GM12873 (cell line): ENCODE measurements at regions not wholly inside any gene's neighbourhood (a gene's known extent, or its start where the extent isn't known, plus 50 kb on each side); places are given as distances from the start of the nearest gene placed in this dataset.

ENCODE experiments used
- TF ChIP-seq, protein P1 (sequence below): IDR thresholded peaks from 2 replicates; pipeline ENCODE4 v1.5.1; 2012; ENCODE audit warnings: low read depth, mild to moderate bottlenecking, moderate library complexity, low read length, control low read depth; ENCODE audit not compliant: insufficient read depth; ENCODE audit errors: missing control alignments

DNA sequence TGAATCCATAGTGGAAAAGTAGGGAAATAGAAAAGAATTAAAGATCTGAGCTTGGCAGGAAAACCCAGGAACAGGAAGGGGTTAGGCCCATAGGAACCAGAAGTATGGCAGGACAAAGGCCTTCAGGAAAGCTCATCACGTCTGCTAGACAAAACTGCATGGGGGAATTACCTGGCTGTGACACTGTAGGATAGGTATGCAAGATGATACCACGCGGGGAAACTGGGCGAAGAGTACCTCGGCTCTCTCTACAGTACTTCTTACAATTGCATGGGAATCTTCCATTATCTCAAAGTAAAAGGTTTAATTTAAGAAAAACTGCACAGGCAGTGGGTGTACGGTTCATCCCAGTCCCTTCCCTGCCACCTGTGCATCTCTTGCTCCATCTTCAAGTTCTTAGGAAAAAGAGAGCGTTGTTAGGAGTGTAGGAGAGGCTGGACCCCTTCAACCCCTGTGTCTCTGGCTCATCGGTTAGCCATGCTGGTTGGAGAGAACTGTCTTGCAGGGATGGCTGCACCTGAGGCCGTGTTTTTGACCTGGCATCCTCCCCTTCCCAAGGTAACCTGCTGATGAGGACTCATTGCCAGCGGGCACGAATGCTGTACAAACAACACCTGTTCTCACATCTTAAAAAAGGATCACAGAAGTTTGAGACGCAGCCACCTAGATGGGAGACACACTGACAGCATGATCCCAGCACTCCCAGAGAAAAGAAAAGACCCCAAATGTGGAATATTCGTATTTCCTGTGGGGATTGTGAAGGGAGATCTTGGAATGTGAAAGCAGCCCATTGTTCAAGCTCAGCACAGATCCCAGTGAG, 120.5 kb upstream of the COPS8 start:
- TF ChIP-seq, protein P1, sequence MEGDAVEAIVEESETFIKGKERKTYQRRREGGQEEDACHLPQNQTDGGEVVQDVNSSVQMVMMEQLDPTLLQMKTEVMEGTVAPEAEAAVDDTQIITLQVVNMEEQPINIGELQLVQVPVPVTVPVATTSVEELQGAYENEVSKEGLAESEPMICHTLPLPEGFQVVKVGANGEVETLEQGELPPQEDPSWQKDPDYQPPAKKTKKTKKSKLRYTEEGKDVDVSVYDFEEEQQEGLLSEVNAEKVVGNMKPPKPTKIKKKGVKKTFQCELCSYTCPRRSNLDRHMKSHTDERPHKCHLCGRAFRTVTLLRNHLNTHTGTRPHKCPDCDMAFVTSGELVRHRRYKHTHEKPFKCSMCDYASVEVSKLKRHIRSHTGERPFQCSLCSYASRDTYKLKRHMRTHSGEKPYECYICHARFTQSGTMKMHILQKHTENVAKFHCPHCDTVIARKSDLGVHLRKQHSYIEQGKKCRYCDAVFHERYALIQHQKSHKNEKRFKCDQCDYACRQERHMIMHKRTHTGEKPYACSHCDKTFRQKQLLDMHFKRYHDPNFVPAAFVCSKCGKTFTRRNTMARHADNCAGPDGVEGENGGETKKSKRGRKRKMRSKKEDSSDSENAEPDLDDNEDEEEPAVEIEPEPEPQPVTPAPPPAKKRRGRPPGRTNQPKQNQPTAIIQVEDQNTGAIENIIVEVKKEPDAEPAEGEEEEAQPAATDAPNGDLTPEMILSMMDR: no peak

DNA sequence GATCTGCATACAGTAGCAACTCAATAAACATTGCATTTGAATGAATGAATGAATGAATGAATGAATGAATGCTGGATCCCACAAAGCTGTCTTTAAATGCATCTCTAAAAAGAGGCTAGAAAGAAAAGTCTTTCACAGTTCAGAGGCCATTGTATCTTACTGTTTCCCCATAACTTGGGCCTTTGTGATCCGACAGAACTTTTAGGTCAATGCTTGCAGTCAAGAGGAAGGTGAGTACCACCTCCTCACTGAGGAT, 119.9 kb upstream of the COPS8 start:
- TF ChIP-seq, protein P1: no peak

DNA sequence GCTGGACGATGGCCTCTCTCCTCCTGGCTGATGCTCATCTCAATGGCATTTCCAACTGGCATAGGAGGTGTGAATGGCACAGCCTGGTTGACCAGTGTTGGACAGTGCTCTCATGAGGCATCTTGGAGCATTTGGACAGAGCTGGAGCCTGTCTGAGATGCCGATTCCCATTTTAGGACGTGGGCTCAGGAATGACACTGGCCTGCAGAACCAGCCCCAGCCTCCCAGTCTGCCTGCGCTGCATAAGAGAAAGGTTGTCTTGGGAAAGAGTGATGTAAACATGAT, 118.2 kb upstream of the COPS8 start:
- TF ChIP-seq, protein P1: no peak

DNA sequence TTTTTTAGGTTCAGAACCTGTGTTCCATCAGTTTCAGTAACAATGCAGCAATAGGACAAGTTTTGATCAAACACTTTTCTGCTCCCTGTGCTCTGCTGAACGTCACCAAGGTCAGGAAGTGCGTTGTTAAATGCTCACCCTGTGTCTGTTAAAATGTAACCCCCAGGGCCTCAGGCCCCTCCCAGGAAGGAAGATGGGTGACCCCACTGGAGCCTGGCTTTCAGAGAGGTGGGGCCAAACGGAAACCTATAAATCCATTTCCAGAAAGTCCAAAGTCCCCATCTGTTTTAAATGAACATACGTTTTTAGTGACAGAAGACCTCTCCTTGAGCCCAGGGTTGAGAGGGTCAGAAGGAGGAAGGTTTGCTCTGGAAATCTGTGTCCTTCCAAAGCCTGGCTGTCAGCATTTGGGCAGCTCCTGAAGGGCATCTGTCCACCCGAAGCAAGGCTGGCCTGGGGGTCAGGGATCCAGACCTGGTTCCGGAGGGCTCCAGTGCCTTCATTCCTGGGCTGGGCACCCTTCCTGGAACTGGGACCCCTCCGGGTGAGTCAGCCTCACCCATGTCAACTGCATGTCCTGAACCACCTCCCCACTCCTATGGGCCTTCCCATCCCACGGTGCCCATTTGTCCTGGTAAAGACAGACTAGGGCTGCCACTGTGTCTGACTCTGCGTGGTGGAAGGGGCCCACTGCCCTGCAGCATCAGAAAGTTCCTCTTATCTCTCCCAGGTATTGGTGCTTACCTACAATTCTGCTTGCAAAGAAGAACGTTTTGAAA, 117.4 kb upstream of the COPS8 start:
- TF ChIP-seq, protein P1: no peak

DNA sequence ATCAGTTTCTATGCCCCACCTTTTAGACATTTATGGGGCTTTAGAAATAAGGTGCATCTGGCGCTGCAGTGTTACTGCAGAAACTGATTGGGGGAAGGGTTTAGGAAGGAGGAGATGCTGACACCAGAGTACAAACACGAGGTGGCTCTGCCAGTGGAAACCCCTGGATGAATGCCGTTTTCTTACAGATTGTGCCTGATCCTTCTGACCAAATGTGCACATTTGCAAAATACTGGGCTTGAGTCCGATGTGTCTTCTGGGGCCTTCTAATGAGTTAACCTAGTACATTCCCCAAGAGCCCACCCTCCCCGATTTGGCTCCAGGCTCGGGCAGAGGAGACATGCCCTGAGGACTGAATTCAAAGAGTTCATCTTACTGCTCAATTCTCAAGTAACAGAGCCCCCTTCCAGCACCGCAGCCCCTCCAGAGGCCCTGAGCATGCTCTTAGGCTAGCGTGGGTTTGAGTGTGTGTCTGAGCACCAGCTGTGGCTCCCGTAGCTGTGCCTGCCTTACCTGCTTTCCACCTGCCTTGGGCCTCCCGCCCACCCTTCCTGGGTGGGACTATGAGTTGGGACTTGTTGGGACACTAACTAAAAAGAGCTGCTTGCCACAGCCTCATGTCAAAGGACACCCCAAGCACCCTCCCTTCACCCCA, 116.7 kb upstream of the COPS8 start:
- TF ChIP-seq, protein P1: no peak

DNA sequence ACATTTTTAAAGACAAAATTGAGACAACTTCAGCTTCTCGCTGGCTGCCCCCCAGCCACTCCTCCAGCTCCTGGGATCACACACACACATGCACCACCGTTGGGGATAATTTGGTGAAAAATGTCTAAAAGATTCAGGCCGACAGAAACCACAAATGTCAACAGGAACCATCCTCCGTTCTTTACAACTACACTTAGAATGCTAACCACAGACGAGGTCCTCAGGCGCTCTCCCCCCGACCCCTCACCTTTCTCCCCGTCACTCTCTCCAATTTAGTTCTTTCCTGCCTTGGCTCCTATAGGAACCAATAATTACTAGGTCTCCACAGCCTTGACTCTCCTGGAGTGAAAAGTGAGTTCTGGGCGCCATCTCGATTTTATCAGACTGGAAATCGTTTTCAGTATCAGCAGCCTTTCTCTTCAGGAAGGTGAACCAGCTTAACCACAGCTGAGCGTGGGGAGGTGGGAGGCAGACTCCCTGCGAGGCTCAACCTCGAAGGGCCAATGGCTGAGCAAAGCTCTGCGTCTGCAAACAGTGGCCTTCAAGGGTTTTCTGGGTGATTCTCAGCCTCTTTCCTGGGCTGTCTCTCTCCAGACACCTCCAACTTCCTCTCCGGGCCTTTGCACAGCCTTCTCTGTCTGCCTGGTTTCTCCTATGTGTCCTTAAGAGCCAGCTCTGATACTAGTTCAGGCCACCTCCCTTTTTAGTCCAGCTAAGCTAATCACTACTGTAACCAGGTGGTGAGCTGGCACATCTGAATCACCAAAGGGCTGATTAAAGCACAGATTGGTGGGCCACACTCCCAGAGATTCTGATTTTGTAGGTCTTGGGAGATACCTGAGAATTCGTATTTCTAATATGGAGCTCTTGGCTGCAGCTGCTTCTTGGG, 115.7 kb upstream of the COPS8 start:
- TF ChIP-seq, protein P1: no peak
